HEK293 (cell line): ENCODE measurements at regions not wholly inside any gene's neighbourhood (a gene's known extent, or its start where the extent isn't known, plus 50 kb on each side); places are given as distances from the start of the nearest gene placed in this dataset.

ENCODE experiments used
- ZNF558 ChIP-seq: fragments of 450-650 bp; formaldehyde crosslinking; IDR thresholded peaks from 2 replicates; pipeline ENCODE4 v1.5.1; 2016; ENCODE audit warnings: missing biosample characterization, missing genetic modification characterization
- TF ChIP-seq, protein P1 (sequence below): fragments of 450-650 bp; formaldehyde crosslinking; IDR thresholded peaks from 2 replicates; pipeline ENCODE4 v1.5.1; 2016; ENCODE audit warnings: missing biosample characterization, missing genetic modification characterization

GRCh38 chr6:113707194-113707593, 150.0 kb upstream of the MARCKS start:
- TF ChIP-seq, protein P1, sequence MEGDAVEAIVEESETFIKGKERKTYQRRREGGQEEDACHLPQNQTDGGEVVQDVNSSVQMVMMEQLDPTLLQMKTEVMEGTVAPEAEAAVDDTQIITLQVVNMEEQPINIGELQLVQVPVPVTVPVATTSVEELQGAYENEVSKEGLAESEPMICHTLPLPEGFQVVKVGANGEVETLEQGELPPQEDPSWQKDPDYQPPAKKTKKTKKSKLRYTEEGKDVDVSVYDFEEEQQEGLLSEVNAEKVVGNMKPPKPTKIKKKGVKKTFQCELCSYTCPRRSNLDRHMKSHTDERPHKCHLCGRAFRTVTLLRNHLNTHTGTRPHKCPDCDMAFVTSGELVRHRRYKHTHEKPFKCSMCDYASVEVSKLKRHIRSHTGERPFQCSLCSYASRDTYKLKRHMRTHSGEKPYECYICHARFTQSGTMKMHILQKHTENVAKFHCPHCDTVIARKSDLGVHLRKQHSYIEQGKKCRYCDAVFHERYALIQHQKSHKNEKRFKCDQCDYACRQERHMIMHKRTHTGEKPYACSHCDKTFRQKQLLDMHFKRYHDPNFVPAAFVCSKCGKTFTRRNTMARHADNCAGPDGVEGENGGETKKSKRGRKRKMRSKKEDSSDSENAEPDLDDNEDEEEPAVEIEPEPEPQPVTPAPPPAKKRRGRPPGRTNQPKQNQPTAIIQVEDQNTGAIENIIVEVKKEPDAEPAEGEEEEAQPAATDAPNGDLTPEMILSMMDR: no peak
- no peak for TF ChIP-seq ZNF558 (tag by site-specific recombination)
